Stimulated activated CD4-positive, alpha-beta T cell treated with anti-CD3 and anti-CD28 coated beads, Interleukin-1b, Interleukin-23, amount 100 ng/mL, for 24 hours (primary cell): ENCODE measurements at regions not wholly inside any gene's neighbourhood (a gene's known extent, or its start where the extent isn't known, plus 50 kb on each side); places are given as distances from the start of the nearest gene placed in this dataset.

Experiments
- DNase-seq, 4 experiments: peaks; one replicate each; pipeline ENCODE4 v3.0.0-alpha.2; 2020; ENCODE audit warnings: low read depth in 4 of 4, low spot score in 1 of 4

GRCh38 chr17:13735861-13736260 lies 134.1 kb upstream of the HS3ST3A1 start:
- no peak for DNase-seq

GRCh38 chr17:13736916-13737315 lies 135.2 kb upstream of the HS3ST3A1 start:
- no peak for DNase-seq

- DNase-seq = no peak
These were observed 139.0 kb upstream of the HS3ST3A1 start for GRCh38 chr17:13740686-13741085.

- DNase-seq = no peak
These were observed 140.0 kb upstream of the HS3ST3A1 start for GRCh38 chr17:13741744-13742143.

GRCh38 chr17:13743906-13744305 lies 142.2 kb upstream of the HS3ST3A1 start:
- DNase-seq = no peak

- DNase-seq = no peak
These were observed 144.7 kb upstream of the HS3ST3A1 start for GRCh38 chr17:13746404-13746803.

GRCh38 chr17:13749166-13749890 lies 147.6 kb upstream of the HS3ST3A1 start:
- DNase-seq = no peak

GRCh38 chr17:13749891-13750235 lies 148.1 kb upstream of the HS3ST3A1 start:
- no peak for DNase-seq

- DNase-seq = no peak
These were observed 149.4 kb upstream of the HS3ST3A1 start for GRCh38 chr17:13750816-13751793.

- no peak for DNase-seq
These were observed 151.4 kb upstream of the HS3ST3A1 start for GRCh38 chr17:13753154-13753553.

GRCh38 chr17:13753771-13754170 lies 152.0 kb upstream of the HS3ST3A1 start:
- DNase-seq = no peak

GRCh38 chr17:13755851-13756250 lies 154.1 kb upstream of the HS3ST3A1 start:
- no peak for DNase-seq

- DNase-seq = no peak
These were observed 155.0 kb upstream of the HS3ST3A1 start for GRCh38 chr17:13756763-13757162.

- no peak for DNase-seq
These were observed 156.1 kb upstream of the HS3ST3A1 start for GRCh38 chr17:13757871-13758270.

GRCh38 chr17:13759518-13760335 lies 158.0 kb upstream of the HS3ST3A1 start:
- DNase-seq = no peak

- DNase-seq = no peak
These were observed 159.4 kb upstream of the HS3ST3A1 start for GRCh38 chr17:13761038-13761603.

- DNase-seq = no peak
These were observed 164.0 kb upstream of the HS3ST3A1 start for GRCh38 chr17:13765701-13766100.

GRCh38 chr17:13770702-13771101 lies 169.0 kb upstream of the HS3ST3A1 start:
- DNase-seq = no peak

- DNase-seq = no peak
These were observed 173.7 kb upstream of the HS3ST3A1 start for GRCh38 chr17:13775450-13775849.

- DNase-seq = no peak
These were observed 174.4 kb upstream of the HS3ST3A1 start for GRCh38 chr17:13776027-13776551.

GRCh38 chr17:13777003-13777402 lies 175.3 kb upstream of the HS3ST3A1 start:
- DNase-seq = no peak
